Left ventricle myocardium superior (tissue), 1 donor: ENCODE measurements at regions not wholly inside any gene's neighbourhood (a gene's known extent, or its start where the extent isn't known, plus 50 kb on each side); places are given as distances from the start of the nearest gene placed in this dataset.

Experiments
- ATAC-seq: fragments of 200-7000 bp; cut with Tn5 transposase; one replicate; pipeline ENCODE4 v1.9.1; 2020; ENCODE audit warnings: mild to moderate bottlenecking, moderate library complexity
- DNase-seq: peaks from one replicate; pipeline ENCODE4 v3.0.0-alpha.2; 2020
- intact Hi-C: fragments of 100-400 bp; cut with micrococcal nuclease; formaldehyde crosslinking; loops from one replicate; pipeline ENCODE4 v1.11.0; 2022
- donor health status: DM: no; HTN: yes; CAD: no; lungs with severe emphysema.

DNA sequence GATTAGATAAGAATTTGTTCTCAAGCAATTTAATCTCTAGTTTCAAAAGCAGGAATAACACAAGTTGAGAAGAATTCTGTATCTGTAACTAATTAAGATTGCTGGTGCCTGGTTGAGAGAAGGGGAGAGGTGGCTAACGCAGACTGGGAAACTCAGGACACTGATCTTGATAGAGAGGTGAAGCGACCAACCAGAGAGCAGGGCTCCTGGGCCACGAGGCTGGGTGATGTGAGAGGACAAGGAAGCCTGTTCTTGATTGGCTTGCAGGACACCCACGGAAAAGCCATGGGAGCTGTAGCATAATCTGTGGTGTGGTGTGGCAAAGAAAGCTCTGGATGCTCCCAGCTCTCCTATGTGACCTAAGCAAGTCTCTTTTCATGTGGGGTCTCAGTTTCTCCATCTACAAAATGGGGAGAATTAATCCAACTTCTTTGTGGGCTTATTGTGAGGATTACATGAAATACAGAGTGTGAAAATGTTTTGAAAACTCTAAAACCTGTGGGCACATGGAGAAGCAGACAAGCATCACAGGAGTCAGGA, 594.1 kb upstream of the BRINP1 start:
- intact Hi-C loops = no loop called here
- ATAC-seq = peak; percentile 38
- no peak for DNase-seq

DNA sequence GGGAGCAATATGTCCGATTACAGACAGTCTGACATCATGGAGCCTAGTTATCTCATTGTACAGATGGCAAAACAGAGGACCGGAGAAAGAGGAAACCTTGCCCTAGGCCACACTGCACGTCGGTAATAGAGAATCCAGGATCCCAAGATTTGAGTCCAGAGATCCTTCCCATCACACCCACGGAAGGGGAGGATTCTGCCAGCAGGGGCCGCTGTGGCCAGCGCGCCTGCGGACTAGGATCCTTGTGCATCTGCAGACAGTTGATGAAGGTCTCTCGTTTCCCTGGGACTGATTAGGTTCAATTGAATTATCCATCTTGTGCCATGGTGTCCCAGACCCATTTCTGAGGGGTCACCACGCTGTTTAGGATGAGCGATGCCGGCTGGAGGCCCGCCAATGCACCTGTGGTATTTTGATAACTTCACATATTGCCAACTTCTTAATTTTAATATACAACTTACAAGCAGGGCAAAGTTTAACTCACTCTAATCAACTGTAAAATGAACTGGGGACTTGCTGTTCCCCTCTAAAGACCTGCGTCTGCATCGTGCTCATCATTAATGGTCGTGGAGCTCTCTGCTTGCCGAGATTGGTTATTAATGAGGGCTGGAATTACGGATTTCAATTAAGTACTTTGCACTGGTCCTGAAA, 592.7 kb upstream of the BRINP1 start:
- ATAC-seq = no peak
- intact Hi-C loops = no loop called here
- DNase-seq = peak; percentile 56

DNA sequence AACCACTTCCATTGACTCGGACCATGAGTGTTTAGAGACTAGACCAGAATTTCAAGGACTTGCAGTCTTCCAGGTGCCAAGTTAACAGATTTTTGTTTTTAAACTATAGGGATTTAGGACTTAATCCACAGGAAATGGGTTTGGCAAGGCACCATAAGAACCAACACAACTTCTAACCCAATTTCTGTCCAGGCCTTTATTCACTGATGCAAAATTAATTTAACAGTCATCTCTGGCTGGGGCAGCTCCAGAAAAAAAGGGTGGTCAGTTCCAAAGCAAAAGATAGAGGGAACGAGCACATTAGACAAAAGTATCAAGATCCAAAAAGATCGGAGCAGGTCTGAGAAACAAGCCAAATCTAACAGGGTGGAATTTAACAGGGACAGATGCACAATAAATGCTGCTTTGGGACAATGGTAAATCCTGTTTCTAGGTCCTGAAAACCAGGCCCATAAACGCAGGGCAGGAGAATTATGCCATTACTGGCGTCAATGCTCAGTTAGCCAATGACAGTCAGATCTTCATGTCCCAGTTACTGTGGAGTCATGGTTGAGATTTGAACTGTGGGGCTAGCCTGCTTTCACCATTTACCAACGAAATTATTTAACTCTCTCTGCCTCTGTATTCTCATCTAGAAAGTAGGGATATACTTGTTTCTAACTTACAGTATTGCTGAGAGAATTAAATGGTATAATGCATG, 590.8 kb upstream of the BRINP1 start:
- peak; percentile 51 for ATAC-seq
- DNase-seq = no peak
- intact Hi-C loops = no loop called here

GRCh38 chr9:119956111-119956510, 586.9 kb upstream of the BRINP1 start:
- no peak for DNase-seq
- intact Hi-C loops = no loop called here
- ATAC-seq = no peak

DNA sequence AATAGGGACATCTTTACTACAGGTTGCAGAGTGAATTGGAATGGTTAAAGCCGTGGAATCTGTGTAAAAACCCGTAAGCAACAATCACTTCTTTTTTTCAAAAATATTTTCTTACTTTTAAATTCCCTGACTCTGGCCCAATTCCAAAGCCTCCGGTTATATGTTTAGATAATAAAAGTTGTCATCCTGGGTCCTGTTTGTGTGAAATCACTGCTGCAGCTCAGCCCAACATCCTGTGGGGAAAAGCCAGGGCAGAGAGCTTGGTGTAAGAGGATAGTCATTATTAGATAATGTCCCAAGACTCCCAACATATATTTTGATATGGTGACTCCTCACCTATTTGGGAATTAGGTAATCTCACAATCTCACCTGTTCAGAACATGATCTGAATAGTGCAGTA, 586.0 kb upstream of the BRINP1 start:
- DNase-seq = no peak
- intact Hi-C loops = no loop called here
- ATAC-seq = no peak

GRCh38 chr9:119951591-119951990, 582.4 kb upstream of the BRINP1 start:
- DNase-seq = no peak
- no peak for ATAC-seq
- intact Hi-C loops = no loop called here

- DNase-seq (no peak), ATAC-seq (peak; percentile 70)
- intact Hi-C loops = no loop called here
Observed at GRCh38 chr9:119951090-119951489, 581.9 kb upstream of the BRINP1 start.

GRCh38 chr9:119945686-119946085, 576.5 kb upstream of the BRINP1 start:
- ATAC-seq (no peak), DNase-seq (no peak)
- intact Hi-C loops = no loop called here

DNA sequence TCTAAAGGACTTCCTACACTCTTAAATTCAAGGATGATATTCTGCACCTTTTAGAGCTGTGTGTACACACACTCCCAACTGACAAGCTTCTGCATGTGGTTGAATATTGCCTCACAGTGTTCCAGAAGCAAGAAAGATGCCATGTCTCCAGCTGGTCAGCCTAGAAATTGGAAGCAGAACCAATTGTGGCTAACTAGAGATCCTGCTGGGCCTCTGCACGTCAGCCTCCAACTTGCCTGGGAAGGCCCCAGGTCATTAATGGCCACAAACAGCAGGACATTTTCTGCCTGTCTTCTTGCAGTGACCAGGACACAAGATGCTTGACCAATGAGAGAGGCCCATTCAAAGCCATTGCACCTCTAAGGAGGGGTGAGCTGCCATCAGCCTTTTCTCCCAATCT, 571.9 kb upstream of the BRINP1 start:
- ATAC-seq (no peak), DNase-seq (no peak)
- intact Hi-C loops = no loop called here

- ATAC-seq (no peak), DNase-seq (no peak)
Observed at GRCh38 chr9:119938871-119939270, 569.6 kb upstream of the BRINP1 start.

DNA sequence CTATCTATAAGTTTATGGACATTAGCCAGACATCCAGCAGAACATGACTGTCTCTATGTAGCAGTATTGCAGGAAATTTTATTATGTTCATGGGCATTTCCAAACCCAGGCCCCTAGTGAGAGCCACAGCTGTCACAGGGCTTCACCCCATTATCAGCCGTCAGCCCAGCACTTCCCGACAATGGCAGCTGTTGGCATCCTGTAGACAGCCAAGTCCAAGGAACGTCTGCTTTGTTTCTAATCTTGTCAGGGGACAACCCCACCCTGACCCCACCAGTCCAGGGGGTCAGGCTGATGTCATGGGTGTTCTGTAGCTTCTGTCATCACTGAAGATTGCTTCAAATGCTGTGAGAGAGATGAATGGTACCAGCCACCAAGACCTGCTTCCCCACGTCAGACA, 565.3 kb upstream of the BRINP1 start:
- ATAC-seq (no peak), DNase-seq (no peak)
- intact Hi-C loops = no loop called here

More at GRCh38 chr9:119938871-119939270, 569.6 kb upstream of the BRINP1 start:
- intact Hi-C loops = no loop called here

DNA sequence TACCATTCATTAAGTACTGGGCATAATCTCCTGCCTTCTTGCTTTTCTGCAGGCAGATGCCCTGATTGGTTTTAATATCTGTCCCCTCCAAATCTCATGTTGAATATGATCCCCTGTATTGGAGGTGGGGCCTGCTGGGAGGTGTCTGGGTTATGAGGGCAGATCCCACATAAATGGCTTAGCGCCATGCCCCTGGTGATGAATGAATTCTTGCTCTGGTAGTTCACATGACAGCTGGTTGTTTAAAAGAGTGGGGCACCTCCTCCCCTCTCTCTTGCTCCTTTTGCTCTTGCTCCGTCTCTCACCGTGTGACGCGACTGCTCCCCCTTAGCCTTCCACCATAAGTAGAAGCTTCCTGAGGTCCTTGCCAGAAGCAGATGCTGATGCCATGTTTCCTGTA, 564.0 kb upstream of the BRINP1 start:
- ATAC-seq (no peak), DNase-seq (no peak)
- intact Hi-C loops = no loop called here

- ATAC-seq (no peak), DNase-seq (no peak)
- intact Hi-C loops = no loop called here
Observed at GRCh38 chr9:119924736-119925135, 555.5 kb upstream of the BRINP1 start.

DNA sequence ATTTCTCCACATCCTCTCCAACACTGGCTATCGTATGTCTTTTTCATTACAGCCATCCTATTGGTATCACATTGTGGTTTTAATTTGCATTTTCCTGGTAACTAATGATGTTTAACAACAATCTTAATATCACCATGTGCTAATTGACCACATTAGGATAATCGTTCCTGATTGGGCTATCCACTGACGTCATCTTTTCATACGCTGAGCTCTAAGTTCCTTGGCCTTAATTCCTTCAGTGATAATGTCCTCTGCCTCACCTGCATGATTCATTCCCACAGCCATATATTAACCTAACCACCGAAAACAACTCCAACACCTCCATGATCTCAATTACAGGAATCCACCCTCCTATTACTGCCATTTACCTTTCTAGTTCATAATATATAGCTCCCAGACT, 547.9 kb upstream of the BRINP1 start:
- DNase-seq (no peak), ATAC-seq (no peak)
- intact Hi-C loops = no loop called here

DNA sequence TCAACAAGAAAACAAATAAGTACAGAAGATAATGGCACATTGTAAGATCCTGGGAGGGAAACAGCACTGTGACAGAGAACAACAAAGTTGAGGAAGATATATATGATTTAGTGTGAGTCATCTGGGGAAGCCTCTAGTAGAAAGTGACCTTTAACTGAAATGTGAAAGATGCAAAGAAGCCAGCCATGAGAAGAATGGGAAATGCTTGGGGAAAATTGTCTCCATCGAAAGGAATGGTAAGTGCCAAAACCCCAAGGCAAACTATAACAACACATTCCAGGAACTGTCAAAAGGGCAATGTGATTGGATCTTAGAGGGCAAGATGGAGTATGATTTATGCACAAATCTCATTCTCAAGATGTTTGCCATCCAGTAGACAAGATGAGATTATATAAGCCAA, 537.8 kb upstream of the BRINP1 start:
- intact Hi-C loops = no loop called here
- ATAC-seq (no peak), DNase-seq (no peak)

GRCh38 chr9:119905724-119906123, 536.5 kb upstream of the BRINP1 start:
- DNase-seq (no peak), ATAC-seq (no peak)
- intact Hi-C loops = no loop called here

- intact Hi-C loops = no loop called here
- ATAC-seq = no peak
Observed at GRCh38 chr9:119903851-119904250, 534.6 kb upstream of the BRINP1 start.

GRCh38 chr9:119902611-119903010, 533.4 kb upstream of the BRINP1 start:
- DNase-seq (no peak), ATAC-seq (no peak)
- intact Hi-C loops = no loop called here

More at GRCh38 chr9:119903851-119904250, 534.6 kb upstream of the BRINP1 start:
- no peak for DNase-seq

DNA sequence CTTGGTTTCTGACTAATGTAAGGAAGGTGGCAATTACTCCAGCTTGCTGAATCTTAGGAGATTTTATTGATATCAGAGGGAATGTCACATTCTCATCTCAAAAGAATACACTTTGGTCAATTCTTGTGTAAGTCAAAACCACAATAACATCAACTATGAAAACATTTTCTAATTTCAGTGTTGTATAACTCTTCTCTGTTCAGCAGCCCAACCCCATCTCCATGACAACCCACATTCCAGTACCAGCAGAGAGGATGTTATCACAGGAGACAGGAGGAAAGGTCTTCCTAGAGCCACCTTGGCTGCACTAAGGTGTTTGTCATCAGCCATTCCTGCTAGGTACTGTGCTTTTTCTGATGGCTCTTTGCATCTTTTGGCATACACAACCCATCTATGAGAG, 529.1 kb upstream of the BRINP1 start:
- DNase-seq (no peak), ATAC-seq (no peak)
- intact Hi-C loops = no loop called here

DNA sequence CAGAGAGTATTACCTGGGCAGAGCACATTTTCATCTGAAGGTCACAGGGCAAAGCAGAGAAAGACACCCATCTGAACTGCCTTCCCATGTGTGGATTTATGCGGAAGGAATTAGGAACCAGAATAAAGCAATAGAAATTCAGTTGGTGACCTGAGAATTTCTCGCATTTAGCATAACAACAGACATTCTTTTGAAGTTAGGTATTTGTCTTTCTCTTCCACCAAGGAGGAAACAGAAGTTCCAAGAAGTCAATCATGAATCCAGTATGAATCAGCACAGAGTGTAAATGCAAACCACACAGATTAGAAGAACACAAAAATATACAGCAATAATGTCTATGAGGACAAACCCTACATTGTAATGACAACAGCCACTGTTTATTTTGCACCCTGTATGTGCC, 515.2 kb upstream of the BRINP1 start:
- no peak for ATAC-seq
- intact Hi-C loops = no loop called here
- no peak for DNase-seq

GRCh38 chr9:119881898-119882297, 512.7 kb upstream of the BRINP1 start:
- intact Hi-C loops = no loop called here
- ATAC-seq = no peak
- DNase-seq = no peak
